ENCODE measurements at regions not wholly inside any gene's neighbourhood (a gene's known extent, or its start where the extent isn't known, plus 50 kb on each side); places are given as distances from the start of the nearest gene placed in this dataset.

DNA sequence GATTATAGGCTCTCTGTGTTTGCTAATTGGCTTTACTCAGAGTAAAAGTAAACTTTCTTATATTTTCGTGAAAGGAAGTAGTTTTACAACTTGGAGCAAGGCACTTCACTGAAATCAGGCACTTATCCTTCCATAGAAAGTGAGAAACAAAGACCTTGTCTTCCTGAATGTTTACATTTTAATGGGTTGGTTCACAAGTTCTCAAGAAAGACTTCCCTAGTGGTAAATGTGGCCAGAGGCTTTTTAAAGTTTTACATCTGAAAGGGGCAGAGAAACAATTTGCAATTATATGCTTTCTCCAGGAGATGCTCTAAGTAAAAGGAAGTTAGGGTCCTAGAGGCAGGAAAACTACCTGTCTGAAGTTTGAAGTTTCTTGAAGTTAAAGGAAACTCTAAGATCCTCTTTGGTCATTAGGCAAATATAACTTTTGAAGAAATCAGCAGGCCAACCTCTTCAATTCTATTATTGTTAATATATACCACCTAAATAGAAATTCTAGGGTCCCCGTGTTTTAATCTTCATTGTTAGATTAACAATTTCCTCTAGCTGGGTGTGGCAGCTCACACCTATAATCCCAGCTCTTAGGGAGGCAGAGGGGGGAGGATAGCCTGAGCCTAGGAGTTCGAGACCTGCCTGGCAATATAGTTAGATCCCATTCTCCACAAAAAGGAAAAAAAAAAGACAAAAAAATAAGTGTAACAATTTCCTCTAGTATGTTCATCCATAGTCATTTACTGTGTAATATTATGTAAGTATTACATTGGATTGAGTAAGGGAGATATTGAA is 644.9 kb upstream of the FOXG1 start:
- TF ChIP-seq, protein P1, sequence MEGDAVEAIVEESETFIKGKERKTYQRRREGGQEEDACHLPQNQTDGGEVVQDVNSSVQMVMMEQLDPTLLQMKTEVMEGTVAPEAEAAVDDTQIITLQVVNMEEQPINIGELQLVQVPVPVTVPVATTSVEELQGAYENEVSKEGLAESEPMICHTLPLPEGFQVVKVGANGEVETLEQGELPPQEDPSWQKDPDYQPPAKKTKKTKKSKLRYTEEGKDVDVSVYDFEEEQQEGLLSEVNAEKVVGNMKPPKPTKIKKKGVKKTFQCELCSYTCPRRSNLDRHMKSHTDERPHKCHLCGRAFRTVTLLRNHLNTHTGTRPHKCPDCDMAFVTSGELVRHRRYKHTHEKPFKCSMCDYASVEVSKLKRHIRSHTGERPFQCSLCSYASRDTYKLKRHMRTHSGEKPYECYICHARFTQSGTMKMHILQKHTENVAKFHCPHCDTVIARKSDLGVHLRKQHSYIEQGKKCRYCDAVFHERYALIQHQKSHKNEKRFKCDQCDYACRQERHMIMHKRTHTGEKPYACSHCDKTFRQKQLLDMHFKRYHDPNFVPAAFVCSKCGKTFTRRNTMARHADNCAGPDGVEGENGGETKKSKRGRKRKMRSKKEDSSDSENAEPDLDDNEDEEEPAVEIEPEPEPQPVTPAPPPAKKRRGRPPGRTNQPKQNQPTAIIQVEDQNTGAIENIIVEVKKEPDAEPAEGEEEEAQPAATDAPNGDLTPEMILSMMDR (IDR thresholded peaks at IDR 0.05; ENCODE audit: low read depth, low read length, poor library complexity, severe bottlenecking) = no peak
- no peak for TF ChIP-seq EZH2phosphoT487 (IDR thresholded peaks at IDR 0.05; ENCODE audit: borderline replicate concordance, low read length)

Data from DOHH2 (cell line).